GM19468 (cell line): ENCODE measurements at regions not wholly inside any gene's neighbourhood (a gene's known extent, or its start where the extent isn't known, plus 50 kb on each side); places are given as distances from the start of the nearest gene placed in this dataset.

Source experiments
- ATAC-seq: cut with Tn5 transposase; IDR thresholded peaks from one replicate; pipeline ENCODE4 v1.9.1; 2021; ENCODE audit warnings: mild to moderate bottlenecking, moderate library complexity, moderate number of reproducible peaks; ENCODE audit not compliant: unreplicated experiment; ENCODE audit errors: extremely low read depth

- no peak for ATAC-seq
These were observed 326.6 kb downstream of the LRIG3 start for GRCh38 chr12:58593557-58594304.

GRCh38 chr12:58596381-58596780, 323.9 kb downstream of the LRIG3 start:
- no peak for ATAC-seq

- no peak for ATAC-seq
These were observed 318.8 kb downstream of the LRIG3 start for GRCh38 chr12:58601529-58601928.

GRCh38 chr12:58602179-58602578, 318.1 kb downstream of the LRIG3 start:
- ATAC-seq = no peak

- ATAC-seq = no peak
These were observed 317.6 kb downstream of the LRIG3 start for GRCh38 chr12:58602736-58603135.

- no peak for ATAC-seq
These were observed 312.5 kb downstream of the LRIG3 start for GRCh38 chr12:58607805-58608204.

- ATAC-seq = no peak
These were observed 311.6 kb downstream of the LRIG3 start for GRCh38 chr12:58608711-58609110.

GRCh38 chr12:58615047-58615446, 305.3 kb downstream of the LRIG3 start:
- no peak for ATAC-seq

- no peak for ATAC-seq
These were observed 304.7 kb downstream of the LRIG3 start for GRCh38 chr12:58615576-58615975.

GRCh38 chr12:58616618-58617017, 303.7 kb downstream of the LRIG3 start:
- no peak for ATAC-seq

- no peak for ATAC-seq
These were observed 299.2 kb downstream of the LRIG3 start for GRCh38 chr12:58621126-58621525.

GRCh38 chr12:58629376-58629775, 290.9 kb downstream of the LRIG3 start:
- no peak for ATAC-seq

GRCh38 chr12:58633479-58633878, 286.8 kb downstream of the LRIG3 start:
- no peak for ATAC-seq

GRCh38 chr12:58639318-58639934, 280.9 kb downstream of the LRIG3 start:
- no peak for ATAC-seq

GRCh38 chr12:58640314-58640713, 280.0 kb downstream of the LRIG3 start:
- no peak for ATAC-seq

- ATAC-seq = no peak
These were observed 274.4 kb downstream of the LRIG3 start for GRCh38 chr12:58645946-58646345.

GRCh38 chr12:58647495-58647894, 272.8 kb downstream of the LRIG3 start:
- no peak for ATAC-seq

- ATAC-seq = no peak
These were observed 272.1 kb downstream of the LRIG3 start for GRCh38 chr12:58648176-58648575.

GRCh38 chr12:58651850-58652249, 268.5 kb downstream of the LRIG3 start:
- no peak for ATAC-seq

- no peak for ATAC-seq
These were observed 266.3 kb downstream of the LRIG3 start for GRCh38 chr12:58654021-58654420.

- ATAC-seq = no peak
These were observed 264.9 kb downstream of the LRIG3 start for GRCh38 chr12:58655375-58655774.
